ENCODE measurements at regions not wholly inside any gene's neighbourhood (a gene's known extent, or its start where the extent isn't known, plus 50 kb on each side); places are given as distances from the start of the nearest gene placed in this dataset.

DNA sequence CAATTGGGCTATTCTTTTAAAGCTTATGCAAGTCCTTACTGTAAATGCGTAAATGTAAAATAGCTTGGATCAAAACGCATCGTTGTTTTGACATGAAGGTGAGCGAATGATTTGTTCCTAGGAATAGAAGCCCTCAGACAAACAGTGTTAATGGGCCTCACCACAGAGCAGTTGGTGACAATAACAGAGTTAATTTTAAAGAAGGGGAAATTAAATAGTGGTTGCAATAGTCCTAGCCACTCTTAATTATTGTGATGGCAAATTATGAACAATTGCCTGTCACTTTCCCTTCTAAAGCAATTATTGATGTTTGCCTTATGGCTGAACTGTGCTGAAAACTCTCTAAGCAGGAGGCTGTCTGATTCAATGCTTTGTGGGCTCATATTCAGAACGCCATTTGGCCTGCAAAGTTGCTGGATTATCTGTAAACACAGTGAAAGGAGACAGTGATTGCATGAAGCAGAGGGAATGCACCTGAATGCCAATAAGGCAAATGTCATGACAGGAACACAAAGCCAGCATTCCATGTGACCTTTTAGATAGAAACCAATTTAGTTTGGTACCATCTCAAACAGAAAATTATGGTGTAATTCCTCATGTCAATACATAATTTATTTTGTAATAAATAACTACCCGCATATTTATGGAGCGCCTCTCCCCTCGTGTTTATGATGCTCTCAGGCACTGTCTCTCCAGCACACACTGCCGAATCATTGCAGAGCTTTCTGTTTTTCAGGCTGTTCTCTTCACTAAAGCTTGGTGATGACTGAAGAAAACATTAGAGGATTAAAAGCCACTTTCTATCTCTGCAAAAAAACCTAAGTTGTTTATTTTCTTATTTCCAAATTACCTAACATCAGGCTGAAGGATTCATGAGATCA, 387.5 kb downstream of the HACE1 start:
- H3K9ac ChIP-seq (ENCODE audit: low read length) = no peak overlapping the region
- H3K9me3 ChIP-seq (ENCODE audit: insufficient read depth, low read length) = no peaks in the 10 kb centered on the region
- no peaks in the 10 kb centered on the region for H3K27me3 ChIP-seq (ENCODE audit: low read length)
- H4K20me1 ChIP-seq (ENCODE audit: low read depth, low read length) = no peaks in the 10 kb centered on the region
- no peak overlapping the region for H2AFZ ChIP-seq (ENCODE audit: low read depth, low read length, severe bottlenecking)
- no peaks in the 10 kb centered on the region for H3K79me2 ChIP-seq (ENCODE audit: insufficient read depth, low read length)
- H3F3A ChIP-seq (ENCODE audit: insufficient read depth) = no peaks in the 10 kb centered on the region
- H3K27ac ChIP-seq (ENCODE audit: low read depth, low read length) = no peak overlapping the region
- no peaks in the 10 kb centered on the region for H3K9me2 ChIP-seq (replicated peaks; ENCODE audit: insufficient read depth, low read length)
- H3K4me2 ChIP-seq (ENCODE audit: low read depth, low read length, poor library complexity, severe bottlenecking) = no peak overlapping the region
- H3K36me3 ChIP-seq (ENCODE audit: low read length) = no peaks in the 10 kb centered on the region
- H3K4me3 ChIP-seq (ENCODE audit: insufficient read depth, low read length, poor library complexity, severe bottlenecking) = no peak overlapping the region
- TF ChIP-seq, protein P1, sequence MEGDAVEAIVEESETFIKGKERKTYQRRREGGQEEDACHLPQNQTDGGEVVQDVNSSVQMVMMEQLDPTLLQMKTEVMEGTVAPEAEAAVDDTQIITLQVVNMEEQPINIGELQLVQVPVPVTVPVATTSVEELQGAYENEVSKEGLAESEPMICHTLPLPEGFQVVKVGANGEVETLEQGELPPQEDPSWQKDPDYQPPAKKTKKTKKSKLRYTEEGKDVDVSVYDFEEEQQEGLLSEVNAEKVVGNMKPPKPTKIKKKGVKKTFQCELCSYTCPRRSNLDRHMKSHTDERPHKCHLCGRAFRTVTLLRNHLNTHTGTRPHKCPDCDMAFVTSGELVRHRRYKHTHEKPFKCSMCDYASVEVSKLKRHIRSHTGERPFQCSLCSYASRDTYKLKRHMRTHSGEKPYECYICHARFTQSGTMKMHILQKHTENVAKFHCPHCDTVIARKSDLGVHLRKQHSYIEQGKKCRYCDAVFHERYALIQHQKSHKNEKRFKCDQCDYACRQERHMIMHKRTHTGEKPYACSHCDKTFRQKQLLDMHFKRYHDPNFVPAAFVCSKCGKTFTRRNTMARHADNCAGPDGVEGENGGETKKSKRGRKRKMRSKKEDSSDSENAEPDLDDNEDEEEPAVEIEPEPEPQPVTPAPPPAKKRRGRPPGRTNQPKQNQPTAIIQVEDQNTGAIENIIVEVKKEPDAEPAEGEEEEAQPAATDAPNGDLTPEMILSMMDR (IDR thresholded peaks at IDR 0.05; ENCODE audit: insufficient read depth, low read length, poor library complexity, severe bottlenecking) = no peak
- TF ChIP-seq EZH2phosphoT487 (conservative IDR thresholded peaks at IDR 0.05; ENCODE audit: low read length) = no peak

DNA sequence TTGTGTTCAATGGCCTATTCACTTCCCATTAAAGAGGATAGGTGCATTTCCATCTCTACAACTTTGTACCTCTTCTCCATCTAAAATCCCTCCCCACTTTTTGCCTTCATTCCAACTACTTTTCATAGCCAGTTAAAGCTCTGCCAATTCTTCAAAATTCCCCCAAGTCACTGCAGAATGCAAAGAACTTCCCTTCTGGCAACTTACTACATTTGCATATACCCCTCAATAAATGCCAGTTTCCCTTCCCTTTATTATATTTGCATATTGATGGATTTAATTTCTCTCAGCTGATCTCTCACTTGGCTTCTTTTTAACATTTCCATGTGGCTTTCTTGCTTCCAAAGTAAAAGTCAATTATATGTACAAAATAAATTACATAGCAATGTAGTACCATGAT, 393.4 kb downstream of the HACE1 start:
- Histone ChIP-seq H3K79me2 (ENCODE audit: insufficient read depth, low read length) (no peaks in the 10 kb centered on the region), H2AFZ (ENCODE audit: low read depth, low read length, severe bottlenecking) (no peak overlapping the region), H3K4me3 (ENCODE audit: insufficient read depth, low read length, poor library complexity, severe bottlenecking) (no peak overlapping the region), H3K27me3 (ENCODE audit: low read length) (no peaks in the 10 kb centered on the region), H3K9me2 (replicated peaks; ENCODE audit: insufficient read depth, low read length) (no peaks in the 10 kb centered on the region), H3K9me3 (ENCODE audit: insufficient read depth, low read length) (no peaks in the 10 kb centered on the region), H3K4me2 (ENCODE audit: low read depth, low read length, poor library complexity, severe bottlenecking) (no peak overlapping the region), H3F3A (ENCODE audit: insufficient read depth) (no peaks in the 10 kb centered on the region), H3K36me3 (ENCODE audit: low read length) (no peaks in the 10 kb centered on the region), H3K9ac (ENCODE audit: low read length) (no peak overlapping the region), H4K20me1 (ENCODE audit: low read depth, low read length) (no peaks in the 10 kb centered on the region), H3K27ac (ENCODE audit: low read depth, low read length) (no peak overlapping the region)
- TF ChIP-seq EZH2phosphoT487 (conservative IDR thresholded peaks at IDR 0.05; ENCODE audit: low read length) = no peak
- TF ChIP-seq, protein P1 (IDR thresholded peaks at IDR 0.05; ENCODE audit: insufficient read depth, low read length, poor library complexity, severe bottlenecking) = no peak

DNA sequence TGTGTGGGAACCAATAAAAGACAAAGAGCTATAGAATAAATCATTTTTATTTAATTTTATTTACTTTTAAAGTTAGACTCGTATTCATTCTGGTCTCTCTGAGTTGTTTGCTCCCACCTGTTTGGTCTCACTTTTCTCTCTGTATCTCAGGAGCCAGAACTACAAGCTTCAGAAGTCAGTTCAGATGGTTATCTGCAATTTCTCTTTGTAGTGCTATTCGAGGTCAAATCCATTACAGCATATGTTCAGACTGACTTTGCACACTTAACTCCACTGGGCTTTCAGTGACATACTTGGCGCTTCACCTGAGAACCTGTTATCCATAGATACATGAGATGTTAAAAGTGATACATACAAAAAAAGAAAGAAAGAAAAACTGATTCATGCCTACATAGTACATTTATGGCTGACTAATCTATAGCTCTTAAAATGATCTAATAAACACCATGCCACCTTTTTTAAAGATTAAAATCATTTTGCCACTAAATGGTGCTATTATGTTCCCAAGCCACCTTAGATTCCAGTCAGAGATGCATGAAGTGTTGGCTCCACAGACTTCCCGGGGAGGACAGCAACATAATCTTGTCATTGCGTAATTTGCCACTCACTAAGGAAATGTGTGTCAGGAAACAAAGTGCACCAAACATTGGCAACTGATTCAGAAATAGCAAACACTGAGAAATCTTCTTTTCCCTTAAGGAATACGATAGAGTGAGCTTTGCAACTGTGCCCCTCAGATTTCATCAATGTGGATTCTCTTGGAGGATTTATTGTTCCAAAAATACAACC, 396.7 kb downstream of the HACE1 start:
- TF ChIP-seq, protein P1 (IDR thresholded peaks at IDR 0.05; ENCODE audit: insufficient read depth, low read length, poor library complexity, severe bottlenecking) = no peak
- TF ChIP-seq EZH2phosphoT487 (conservative IDR thresholded peaks at IDR 0.05; ENCODE audit: low read length) = no peak
- H3F3A ChIP-seq (ENCODE audit: insufficient read depth) = no peaks in the 10 kb centered on the region
- no peaks in the 10 kb centered on the region for H4K20me1 ChIP-seq (ENCODE audit: low read depth, low read length)
- no peak overlapping the region for H3K27ac ChIP-seq (ENCODE audit: low read depth, low read length)
- H3K4me2 ChIP-seq (ENCODE audit: low read depth, low read length, poor library complexity, severe bottlenecking) = no peak overlapping the region
- no peaks in the 10 kb centered on the region for H3K9me3 ChIP-seq (ENCODE audit: insufficient read depth, low read length)
- no peak overlapping the region for H2AFZ ChIP-seq (ENCODE audit: low read depth, low read length, severe bottlenecking)
- no peaks in the 10 kb centered on the region for H3K9me2 ChIP-seq (replicated peaks; ENCODE audit: insufficient read depth, low read length)
- no peak overlapping the region for H3K4me3 ChIP-seq (ENCODE audit: insufficient read depth, low read length, poor library complexity, severe bottlenecking)
- H3K36me3 ChIP-seq (ENCODE audit: low read length) = no peaks in the 10 kb centered on the region
- H3K79me2 ChIP-seq (ENCODE audit: insufficient read depth, low read length) = no peaks in the 10 kb centered on the region
- H3K9ac ChIP-seq (ENCODE audit: low read length) = no peak overlapping the region
- H3K27me3 ChIP-seq (ENCODE audit: low read length) = no peaks in the 10 kb centered on the region
